NT2/D1 (cell line): ENCODE measurements at regions not wholly inside any gene's neighbourhood (a gene's known extent, or its start where the extent isn't known, plus 50 kb on each side); places are given as distances from the start of the nearest gene placed in this dataset.

ENCODE experiments used
- SUZ12 ChIP-seq: IDR thresholded peaks from 2 replicates; pipeline ENCODE4 v1.6.1; 2011; ENCODE audit not compliant: insufficient read length, insufficient read depth; ENCODE audit errors: extremely low read depth
- ZNF274 ChIP-seq: IDR thresholded peaks from 2 replicates; pipeline ENCODE4 v1.6.1; 2011; ENCODE audit warnings: mild to moderate bottlenecking, low read depth, low read length

GRCh38 chr18:35808796-35809195, 163.7 kb upstream of the RMP24 start:
- TF ChIP-seq ZNF274 (no peak), SUZ12 (no peak)
